Cardiac fibroblast (primary cell): ENCODE measurements at regions not wholly inside any gene's neighbourhood (a gene's known extent, or its start where the extent isn't known, plus 50 kb on each side); places are given as distances from the start of the nearest gene placed in this dataset.

Source experiments
- DNase-seq, 2 donors: peaks; one replicate each; pipeline versions ENCODE4 v3.0.0 to v3.0.0-alpha.2; 2010; ENCODE audit warnings: low read depth in 2 of 2
- H3K4me3 ChIP-seq, 2 donors: replicated peaks in 1 of 2; 1 replicate in 1 of 2; 2 replicates in 1 of 2; pipeline ENCODE4 v1.5.1; 2011; ENCODE audit warnings: low read depth in 2 of 2, low read length in 2 of 2, mild to moderate bottlenecking in 2 of 2, moderate library complexity in 1 of 2
- CTCF ChIP-seq: IDR thresholded peaks from one replicate; pipeline ENCODE4 v1.5.1; 2011; ENCODE audit warnings: low read depth, mild to moderate bottlenecking, low read length, inconsistent platforms

- TF ChIP-seq CTCF, result no peak
Observed at GRCh38 chr20:6715401-6715941, 52.0 kb upstream of the BMP2 start.

GRCh38 chr20:6714279-6714711, 53.2 kb upstream of the BMP2 start:
- TF ChIP-seq CTCF, result no peak
- DNase-seq, result no peak
- H3K4me3 ChIP-seq, result no peak overlapping the region

More at GRCh38 chr20:6715401-6715941, 52.0 kb upstream of the BMP2 start:
- no peak overlapping the region for H3K4me3 ChIP-seq
- DNase-seq, result no peak

- TF ChIP-seq CTCF, result no peak
- peak in 1 of 2 donors; percentile 23 for DNase-seq
- no peak overlapping the region for H3K4me3 ChIP-seq
Observed at GRCh38 chr20:6711951-6712649, 55.4 kb upstream of the BMP2 start.

GRCh38 chr20:6709910-6710595, 57.4 kb upstream of the BMP2 start:
- DNase-seq, result no peak
- TF ChIP-seq CTCF, result no peak
- H3K4me3 ChIP-seq, result no peak overlapping the region

- TF ChIP-seq CTCF, result no peak
- DNase-seq, result peak; percentile 61 to 88
Observed at GRCh38 chr20:6708010-6708409, 59.5 kb upstream of the BMP2 start.

GRCh38 chr20:6707321-6707831, 60.1 kb upstream of the BMP2 start:
- DNase-seq, result no peak
- H3K4me3 ChIP-seq, result no peak overlapping the region
- TF ChIP-seq CTCF, result no peak

More at GRCh38 chr20:6708010-6708409, 59.5 kb upstream of the BMP2 start:
- H3K4me3 ChIP-seq, result no peak overlapping the region
